ENCODE measurements at regions not wholly inside any gene's neighbourhood (a gene's known extent, or its start where the extent isn't known, plus 50 kb on each side); places are given as distances from the start of the nearest gene placed in this dataset.

DNA sequence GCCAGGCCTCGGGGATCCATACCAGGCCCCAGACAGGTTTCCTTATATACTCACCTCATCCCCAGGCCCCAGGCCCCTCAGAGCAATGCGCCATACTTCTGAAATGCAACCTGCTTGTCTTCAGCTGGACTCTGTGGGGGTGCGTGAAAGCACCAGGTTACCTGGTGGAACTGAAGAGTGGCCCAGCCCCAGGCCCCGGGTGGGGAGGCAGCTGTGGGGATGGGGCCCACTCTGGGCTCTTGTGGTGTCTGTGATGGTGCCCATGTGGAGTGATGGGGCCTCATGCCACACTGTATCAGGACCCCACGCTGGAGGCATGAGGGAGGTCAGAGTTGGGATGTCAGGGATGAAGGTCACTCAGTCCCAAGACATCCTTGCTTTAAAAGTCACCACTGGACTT, 999.0 kb downstream of the BRD1 start:
- DNase-seq = peak; percentile 44

DNA sequence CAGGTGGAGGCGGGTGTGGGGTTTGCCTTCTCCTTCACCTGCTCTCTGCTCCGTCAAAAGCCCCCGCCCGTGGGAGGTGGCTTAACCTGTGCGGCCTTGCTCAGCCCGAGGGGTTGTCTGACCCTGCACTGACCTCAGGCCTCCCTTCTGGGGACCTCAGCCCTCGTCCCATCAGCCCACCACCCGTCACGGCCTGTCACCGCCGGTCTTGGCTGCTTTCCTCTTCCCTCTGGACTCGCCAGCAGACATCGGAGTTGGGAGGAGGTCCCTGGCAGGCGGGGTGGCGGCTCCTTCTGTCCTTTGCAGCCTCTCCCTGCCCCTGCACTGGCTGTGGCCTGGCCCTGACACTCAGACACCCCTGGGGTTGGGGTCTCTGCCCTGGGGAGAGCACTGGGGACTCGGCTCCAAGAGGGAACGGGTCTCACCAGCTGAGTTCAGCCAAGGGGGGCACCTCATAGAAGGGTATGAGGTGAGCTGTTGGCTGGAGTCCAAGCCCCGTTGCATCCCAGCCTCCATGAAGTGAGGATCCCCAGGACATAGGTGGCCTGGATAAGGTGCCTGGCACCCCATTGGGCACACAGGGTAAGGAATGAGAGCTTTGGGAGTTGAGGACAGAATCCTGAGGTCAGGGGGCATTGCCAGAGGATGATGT, 999.6 kb downstream of the BRD1 start:
- peak; percentile 46 for DNase-seq

DNA sequence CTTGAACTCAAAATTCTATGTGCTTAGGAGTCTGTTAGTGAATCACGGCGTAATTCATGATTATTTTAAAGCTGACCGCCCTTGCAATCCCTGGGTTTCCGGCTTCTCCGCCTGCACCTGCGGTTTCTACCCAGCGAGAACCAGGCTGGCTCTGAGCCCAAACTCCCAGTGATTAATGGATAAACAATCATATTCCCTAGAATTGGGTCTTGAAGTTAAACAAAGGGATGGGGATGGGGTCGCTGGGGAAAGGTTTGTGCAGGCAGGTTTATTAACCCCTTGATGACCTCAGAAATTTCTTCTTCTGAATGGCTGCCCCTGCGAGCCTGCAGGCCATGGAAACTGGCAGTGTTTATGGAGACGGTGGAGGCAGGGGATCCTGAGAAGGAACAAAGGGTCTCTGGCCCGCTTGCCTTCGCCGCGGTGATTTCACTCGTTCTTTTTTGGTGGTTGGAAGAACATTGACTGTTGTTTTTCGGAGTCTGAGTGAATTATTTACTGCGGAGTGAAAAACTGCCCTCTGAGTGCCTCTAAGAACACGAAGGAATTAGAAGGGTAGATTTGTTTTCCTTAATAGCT, 1000.3 kb downstream of the BRD1 start:
- DNase-seq = peak; percentile 25

DNA sequence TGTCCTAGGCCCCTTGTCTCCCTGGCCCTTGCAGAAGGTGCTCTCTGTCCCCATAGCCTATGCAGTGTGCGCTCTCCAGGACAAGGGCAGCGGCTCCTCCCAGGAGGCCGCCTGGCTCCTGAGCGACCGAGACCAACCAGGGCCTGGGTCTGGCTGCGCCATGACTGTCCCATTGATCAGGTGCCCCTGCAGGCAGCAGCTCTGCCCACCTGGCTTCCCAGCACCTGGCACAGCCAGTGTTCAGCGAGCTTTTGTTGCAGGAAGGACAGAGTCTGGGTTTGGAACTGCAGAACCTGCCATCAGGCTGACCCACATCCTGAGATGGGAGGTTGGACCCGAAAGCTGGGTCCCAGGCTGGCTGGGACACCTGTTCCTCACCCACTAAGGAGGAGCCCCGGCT, 1001.1 kb downstream of the BRD1 start:
- DNase-seq = peak; percentile 57

DNA sequence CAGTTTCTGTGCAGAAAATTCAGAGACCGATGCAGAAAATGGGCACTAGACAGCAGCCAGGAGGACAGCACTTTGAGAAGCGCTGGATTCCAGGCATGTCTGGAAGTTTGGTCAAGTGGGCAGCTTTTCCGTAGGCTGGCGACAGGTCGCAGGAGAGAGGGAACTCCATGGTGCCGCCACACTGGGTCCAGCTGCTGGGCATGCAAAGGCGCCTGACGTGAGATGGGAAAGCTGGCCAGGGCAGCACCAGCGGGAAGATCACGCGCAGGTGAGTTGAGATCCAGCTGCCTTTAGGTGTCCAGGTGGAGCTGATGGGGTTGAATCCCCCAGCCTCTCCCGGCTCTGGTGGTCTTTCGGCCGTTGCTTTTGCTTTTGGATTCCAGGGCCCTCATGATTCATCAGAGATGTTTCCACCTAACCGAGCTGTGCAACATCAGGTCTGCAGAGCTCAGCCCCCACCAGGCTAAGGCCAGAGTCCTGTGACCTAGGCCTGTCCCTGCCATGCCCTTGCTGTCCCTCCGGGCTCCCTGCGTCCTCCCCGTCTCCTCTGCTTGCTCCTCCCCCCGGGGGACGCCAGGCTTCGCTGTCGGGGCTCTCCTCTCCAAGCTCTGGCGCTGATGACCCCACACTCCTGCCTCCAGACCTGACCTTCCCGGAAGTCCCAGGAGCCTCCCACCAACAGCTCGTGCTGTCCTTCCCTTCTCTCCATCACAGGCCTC, 1001.7 kb downstream of the BRD1 start:
- DNase-seq = peak; percentile 45

DNA sequence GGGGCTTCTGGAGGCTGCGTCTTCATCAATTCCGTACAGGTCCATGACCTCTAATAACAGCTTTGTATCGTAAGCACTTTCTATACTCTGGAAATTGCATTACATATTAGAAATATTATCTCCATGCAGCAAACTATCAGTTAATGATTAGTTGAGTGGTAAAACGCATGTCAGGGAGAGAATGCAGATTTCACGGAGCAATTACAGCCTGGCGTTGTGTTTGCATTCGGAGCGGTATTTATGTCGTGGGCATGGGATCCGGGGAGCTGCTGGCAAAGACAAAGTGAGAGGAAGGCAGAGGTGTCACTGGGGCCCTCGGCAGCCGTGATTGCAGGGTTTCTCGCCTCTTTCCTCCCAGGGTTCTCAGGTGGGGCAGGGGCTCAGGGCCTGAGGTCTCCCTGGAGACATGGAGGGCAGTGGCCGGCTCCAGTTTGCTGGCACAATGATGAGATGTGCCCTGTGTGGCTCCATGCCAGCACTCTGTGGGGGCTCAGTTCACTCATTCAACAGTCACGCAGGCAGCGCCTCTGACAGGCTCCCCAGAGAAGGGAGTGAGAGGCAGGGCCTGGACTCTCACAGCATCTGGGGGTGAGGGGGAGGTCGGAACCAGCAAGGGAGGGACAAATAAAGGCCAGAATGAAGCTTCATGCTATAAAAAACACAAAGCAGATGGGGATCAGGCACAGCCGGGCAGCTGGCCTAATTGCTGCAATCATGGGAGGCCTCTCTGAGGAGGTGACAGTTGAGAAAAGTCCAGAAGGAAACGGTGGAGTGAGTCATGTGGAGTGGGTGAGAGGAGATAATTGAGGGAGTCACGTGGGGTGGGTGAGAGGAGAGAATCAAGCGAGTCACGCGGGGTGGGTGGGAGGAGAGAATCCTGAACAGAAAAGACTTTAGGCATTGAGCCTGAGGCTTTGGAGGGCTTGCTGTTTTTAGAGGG, 1002.7 kb downstream of the BRD1 start:
- peak; percentile 53 for DNase-seq

DNA sequence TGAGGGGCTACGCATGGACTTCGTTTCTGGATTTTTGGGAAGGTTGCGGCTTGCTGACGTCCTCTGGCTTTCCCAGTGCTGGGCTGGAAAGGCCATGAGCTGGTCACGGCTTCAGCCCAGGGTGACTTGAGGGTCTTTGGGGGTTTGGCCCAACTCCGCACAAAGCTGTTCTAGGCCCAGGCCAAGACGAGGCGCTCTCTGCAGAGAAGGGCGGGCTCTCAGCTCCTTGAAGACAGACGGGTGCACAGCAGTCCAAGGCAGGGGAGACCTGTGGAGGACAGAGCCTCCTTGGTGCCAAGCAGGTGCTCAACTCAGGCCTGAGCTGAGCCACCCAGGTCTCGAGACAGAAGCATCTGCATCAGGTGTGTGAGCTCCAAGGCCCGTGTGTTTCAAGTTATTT, 1003.7 kb downstream of the BRD1 start:
- DNase-seq = peak; percentile 37

DNA sequence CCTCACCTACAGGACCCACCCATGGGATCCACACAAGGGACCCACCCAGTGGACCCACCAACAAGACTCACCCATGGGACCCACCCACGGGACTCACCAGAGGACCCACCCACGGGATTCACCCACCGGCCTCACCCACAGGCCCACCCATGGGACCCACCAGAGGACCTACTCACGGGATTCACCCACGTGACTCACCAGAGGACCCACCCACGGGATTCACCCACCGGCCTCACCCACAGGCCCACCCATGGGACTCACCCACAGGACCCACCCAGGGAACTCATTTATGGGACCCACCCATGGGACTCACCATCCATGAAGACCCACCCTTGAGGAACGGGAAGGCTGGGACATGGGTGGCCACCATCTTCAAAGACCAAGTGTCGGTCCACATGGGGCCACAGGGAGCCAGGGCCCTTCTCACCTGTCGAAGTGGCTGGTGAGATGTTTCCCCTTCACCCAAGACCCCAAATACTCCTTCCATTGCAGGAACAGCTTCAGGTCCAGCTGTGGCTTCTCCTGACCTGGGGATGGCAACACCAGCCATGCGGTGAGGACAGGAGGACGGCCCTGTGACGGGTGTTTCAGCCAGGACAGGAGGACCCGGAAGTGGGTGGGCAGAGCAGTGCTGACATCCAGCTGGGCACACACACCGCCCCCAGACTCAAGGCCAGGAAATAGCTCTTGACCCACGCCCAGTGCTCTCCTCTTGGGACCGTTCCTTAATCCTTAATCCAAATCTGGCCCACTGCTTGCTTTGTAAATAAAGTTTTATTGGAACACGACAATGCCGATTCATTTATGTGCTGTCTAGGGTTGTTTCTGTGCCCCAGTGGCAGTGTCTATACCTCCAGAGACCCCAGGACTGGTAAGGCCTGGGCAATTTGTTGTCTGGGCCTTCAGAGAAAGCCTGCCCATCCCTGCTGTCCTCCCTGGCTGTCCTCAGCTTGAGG, 1005.1 kb downstream of the BRD1 start:
- DNase-seq = peak; percentile 55

DNA sequence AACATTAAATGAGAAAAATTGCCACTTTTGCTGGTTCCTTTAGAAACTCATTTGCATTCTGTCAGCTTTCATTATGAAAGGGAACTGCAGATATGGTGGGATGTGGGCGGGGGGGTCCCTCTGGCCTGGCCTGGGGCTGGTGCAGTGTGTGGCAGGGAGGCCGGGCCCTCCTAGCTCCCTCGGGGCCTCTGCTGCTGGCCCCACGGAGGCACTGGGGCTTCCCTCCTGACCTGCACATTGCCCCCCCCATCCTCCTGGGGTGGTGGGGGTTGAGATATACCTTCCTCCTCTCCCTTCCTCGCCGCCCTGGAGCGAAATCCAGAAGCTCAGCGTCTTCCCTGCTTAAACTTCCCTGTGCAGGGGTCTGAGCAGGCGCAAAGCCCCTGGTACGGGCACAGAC, 1005.9 kb downstream of the BRD1 start:
- DNase-seq = no peak

DNA sequence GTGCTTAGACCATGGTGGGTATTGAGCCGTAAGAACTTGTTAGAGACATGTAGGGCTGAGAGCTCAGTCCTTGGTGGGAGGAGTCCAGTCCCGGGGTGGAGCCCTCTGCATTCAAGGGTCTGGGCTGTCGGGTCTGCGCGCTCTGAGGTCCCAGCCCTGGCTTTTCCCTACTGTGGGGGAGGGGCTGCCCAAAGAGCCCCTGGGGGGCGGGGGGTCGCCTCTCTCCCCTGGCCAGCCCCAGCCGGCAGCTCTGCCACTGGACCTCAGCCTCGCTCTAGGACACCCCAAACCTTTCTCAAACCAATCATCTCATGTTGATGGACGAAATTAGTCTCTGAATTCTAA, 1006.4 kb downstream of the BRD1 start:
- peak; percentile 57 for DNase-seq

DNA sequence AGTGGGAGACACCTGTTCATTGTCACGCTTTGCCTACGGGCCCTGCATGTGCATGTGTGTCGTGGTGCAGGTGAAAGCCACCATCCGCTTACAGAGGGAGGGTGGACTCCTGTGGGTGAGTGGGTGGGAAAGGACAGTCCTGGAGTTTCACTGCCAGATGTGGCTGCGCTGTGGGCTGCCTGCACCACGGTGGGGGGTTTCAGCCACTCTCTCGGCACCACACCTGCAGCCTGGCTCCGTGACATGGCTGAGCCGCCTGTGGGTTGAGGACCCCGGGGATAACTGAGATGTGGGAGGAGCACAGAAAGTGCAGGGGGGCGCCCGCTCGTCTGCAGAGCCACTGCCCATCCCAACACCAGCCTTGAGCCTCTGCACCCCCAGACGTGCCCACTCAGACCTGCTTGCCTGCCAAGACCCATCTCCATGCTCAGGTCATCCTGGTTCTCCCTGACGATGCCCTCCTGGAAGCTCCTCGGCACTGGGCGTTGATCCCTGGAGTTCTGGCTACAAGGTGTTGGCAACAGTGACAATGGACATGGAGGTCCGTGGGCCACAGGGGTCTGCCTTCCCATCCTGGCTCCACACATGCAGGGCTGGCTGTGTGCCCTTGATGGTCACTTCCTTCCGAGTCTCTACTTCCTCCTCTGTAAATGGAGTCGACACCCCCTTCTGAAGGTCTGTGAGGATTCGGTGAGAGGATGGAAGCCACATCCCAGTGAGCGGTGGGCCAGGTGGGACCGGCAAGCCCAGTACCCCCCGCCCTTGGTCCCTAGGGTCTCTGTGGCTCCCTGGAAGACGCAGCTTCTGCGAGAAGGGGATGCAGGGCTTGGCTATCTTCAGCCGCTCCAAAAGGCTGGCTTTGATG, 1007.0 kb downstream of the BRD1 start:
- peak; percentile 30 for DNase-seq

DNA sequence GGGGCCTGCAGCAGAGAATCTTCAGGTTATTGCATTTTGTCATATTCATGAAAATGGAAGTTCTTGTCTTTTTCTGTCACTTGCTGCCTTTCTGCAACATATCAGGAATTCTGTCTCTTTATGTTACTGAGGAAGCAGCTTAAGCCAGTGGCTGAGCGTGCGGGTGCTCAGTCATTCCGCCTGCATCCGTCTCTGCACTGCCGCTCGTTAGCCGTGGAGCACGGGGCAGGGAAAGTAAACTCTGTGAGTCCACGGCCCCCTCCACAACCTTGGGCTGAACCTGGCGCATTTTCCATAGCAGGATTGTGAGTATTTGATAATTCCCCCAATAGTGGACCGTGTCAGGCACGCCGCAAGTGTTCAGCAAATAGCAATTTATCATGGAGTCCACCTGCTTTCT, 1007.7 kb downstream of the BRD1 start:
- peak; percentile 14 for DNase-seq

DNA sequence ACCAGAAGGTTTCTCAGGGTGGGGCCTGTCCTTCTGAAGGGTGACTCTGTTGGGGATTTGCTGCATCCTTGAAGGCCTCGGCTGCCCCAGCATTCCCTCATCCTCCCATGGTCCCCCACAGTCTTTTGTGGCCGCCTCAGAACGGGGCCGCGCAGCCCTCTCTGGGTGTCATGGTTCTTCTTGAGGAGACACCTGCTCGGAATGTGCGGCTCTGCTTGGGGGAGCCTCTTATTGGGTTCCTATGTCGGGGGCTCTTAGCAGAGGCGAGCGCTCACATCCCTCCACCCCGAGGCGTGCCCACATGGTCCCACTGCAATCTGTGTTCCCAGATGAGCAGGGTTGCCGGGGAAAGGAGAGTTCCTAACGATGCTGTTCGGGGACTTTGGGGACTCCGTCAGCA, 1008.4 kb downstream of the BRD1 start:
- DNase-seq = peak; percentile 42

DNA sequence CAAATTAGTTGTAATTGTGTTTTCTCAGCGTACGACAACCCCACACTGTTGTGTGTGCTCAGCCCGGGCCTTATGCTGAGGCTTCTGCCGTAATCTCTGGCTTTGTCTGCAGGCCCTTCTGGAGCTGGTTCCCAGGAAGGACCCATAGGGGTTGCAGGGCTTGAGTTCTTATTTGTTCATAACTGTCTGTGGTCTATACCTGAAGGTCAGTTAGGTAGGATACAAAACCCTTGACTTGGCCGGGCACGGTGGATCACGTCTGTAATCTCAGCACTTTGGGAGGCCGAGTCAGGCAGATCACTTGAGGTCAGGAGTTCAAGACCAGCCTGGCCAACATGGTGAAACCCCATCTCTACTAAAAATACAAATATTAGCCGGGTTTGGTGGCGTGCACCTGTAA, 1010.2 kb downstream of the BRD1 start:
- DNase-seq = peak; percentile 17

DNA sequence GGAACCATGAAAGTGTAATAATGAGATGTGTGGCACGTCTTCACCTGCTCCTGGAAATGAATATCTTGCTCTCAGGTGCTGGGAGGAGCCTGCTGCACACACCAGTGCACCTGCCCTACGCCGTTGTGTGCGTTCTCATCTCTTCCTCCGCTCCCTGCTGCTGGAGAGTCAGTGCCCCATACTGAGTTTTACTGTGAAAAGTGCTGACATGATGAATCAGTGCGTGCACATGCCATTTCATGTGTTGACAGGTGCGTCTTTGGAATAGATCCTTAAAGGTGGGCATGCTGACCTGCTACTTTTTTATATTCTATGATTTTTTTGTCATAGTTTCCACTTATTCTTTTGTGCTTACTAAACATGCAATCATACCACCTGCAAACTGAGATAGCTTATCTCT, 1015.8 kb downstream of the BRD1 start:
- no peak for DNase-seq

DNA sequence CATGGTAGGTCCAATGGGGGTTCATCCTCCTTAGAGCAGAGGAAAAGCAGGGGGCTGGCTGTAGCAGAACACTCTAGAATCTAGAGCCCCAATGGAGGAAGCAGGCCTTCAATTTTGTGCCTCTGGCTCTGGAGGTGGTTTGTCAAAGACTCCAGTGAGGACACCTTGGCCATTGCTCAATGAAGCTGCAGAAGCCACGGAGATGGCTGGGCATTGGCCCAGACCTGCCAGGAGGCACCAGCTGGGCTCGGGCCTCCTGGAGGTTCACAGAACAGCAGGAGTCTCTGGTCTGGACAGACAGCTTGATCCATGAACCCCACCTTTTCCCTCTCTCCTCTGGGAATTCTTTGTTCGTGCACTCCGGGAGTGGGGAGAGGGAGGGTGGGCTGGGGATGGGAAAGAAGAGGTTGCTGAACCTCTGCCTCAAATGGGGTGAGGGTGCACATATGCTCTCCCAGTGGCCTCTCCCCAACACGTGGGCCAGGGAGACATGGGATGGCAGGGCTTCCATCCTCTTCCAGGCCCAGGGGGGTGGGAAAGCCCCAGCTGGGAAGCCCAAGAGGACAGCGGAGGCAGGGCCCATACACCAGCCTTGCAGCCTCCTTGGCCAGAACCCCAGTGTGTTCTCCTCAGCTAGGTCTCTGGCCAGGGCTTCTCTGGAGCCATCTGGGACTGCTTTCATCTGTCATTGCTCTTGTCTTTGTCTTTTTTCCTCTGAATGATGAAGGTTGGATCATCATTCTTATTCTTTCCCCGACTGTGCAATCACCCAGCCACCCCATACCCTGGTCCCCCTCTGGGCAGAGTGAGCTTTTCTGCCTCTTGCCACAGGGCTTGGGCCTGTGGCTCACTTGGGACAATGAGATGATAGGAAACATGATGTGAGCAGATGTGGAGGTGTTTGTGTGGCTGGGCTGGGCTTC, 1019.4 kb downstream of the BRD1 start:
- DNase-seq = no peak

DNA sequence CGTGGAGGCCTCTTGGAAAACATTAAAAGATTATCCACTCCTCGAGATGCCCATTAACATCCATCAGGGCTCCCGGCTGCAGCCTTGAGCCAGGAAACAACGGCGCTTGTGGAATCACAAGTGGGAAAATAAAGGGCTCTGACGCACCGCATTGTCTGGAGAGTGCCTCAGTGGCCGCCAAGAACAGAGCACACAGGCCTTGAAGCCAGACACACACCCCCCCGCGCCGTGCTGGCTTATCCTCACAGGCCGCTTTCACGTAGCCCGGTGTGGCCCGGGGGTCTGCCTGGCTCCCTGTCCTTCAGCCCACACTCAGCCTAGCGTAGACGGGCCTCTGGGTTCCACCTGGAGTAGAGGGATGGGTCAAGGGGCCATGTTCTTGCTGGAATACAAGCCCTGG, 1020.5 kb downstream of the BRD1 start:
- DNase-seq = no peak

DNA sequence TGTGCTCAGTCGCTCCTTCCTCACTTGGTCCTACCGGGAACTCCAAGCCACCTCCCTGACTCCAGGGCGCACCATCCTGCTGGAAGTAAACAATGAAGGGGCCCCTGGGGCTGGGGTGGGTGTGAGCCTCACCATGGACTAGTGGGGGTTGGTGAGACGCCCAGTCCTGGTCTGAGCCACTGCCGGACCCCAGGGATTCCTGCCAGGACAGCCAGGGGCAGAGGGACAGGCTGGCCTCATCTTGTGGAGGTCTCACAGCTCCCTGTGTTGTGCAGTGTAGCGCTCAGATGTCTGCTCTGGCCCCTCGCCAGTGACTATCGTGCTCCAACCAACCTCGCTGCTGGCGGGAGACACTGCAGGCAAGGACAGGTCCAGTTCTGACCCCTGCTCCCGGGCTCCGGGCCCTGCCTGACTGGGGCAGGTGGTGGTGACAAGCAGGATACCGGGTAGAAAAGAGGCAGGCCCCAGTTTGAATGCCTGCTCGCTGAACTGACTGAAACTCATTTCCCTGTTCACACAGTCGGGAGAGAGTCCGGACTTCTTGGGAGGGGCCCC, 1021.4 kb downstream of the BRD1 start:
- peak; percentile 54 for DNase-seq

DNA sequence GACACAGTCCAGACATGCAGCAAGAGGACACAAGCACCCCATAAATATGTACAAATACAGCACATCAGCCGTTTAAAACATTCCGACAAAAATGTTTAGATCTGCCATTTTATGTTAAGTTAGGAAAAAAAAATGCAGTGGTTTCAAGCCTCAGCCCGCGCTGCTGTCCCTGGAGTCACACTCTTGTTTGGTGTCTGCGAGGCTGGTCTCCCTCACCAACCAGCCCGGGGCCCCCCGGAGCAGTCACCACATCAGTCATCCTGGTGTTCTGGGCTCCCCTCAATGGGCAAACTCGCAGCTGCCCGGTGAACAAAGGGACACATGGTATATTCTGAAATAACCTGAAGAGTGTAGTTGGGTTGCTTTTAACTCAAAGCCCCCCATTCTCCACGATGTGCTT, 1022.2 kb downstream of the BRD1 start:
- peak; percentile 27 for DNase-seq

DNA sequence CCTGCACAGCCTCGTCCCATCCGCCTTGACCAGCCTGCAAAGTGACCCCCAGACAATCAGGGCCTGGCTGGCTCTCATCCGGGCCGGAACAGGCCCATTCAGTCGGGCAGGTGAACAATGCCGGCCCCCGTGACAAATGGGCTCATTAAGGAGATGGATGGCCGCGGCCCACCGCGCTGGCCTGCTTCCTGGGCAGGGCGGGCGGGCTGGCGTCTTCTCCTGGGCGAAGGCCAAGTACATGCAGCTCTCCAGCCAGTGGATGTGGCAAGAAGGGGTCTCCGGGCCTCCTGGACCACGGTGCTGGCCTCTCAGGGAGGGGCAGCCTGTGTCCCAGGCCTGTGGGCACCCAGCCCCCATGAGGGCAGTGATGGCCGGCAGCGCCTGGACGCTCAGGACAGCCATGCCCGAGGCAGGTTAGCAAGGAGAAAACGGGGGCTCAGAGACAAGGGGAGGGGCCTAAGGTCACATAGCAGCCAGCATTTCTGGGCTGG, 1022.8 kb downstream of the BRD1 start:
- DNase-seq = peak; percentile 55
